K562 (cell line): ENCODE measurements at regions not wholly inside any gene's neighbourhood (a gene's known extent, or its start where the extent isn't known, plus 50 kb on each side); places are given as distances from the start of the nearest gene placed in this dataset.

Experiments
- ATAC-seq: fragments of 200-7000 bp; cut with Tn5 transposase; 3 replicates; pipeline ENCODE4 v1.9.1; 2020; ENCODE audit warnings: moderate library complexity
- BruUV-seq: library from RNA; stranded (reverse); fragments of 400-500 nt; replicated peaks from 2 replicates; lab custom pipeline; 2021; lab: Mats Ljungman, UMichigan
- CTCF ChIA-PET: fragments of 300-600 bp; formaldehyde crosslinking; extraction: SDS; loops from one replicate; lab custom pipeline; 2021; ENCODE audit warnings: low intra/inter-chr PET ratio; lab: Yijun Ruan, JAX
- POLR2A ChIA-PET: fragments of 300-600, 350-650 bp; sonication (Branson Sonifier 250); formaldehyde crosslinking; extraction: SDS; loops from one replicate; lab custom pipeline; 2021; ENCODE audit warnings: antibody characterized with exemption, inconsistent platforms; lab: Yijun Ruan, JAX
- DNase-seq, 4 experiments: peaks; one replicate each; pipeline versions ENCODE4 v3.0.0 to v3.0.0-alpha.2; 2011 to 2018; ENCODE audit warnings: low spot score in 3 of 4, mixed read lengths in 3 of 4; ENCODE audit errors: extremely low read depth in 1 of 4
- FAIRE-seq: peaks from 2 replicates; lab custom pipeline; 2011; peaks lifted over from hg19 to GRCh38; lab: Jason Lieb, UNC
- H2AFZ ChIP-seq: 2 replicates; pipeline ENCODE4 v1.6.0; 2011; ENCODE audit warnings: low read depth, low read length, control low read depth, inconsistent platforms
- H3K27ac ChIP-seq: fragments of 200-600 bp; 3 replicates; pipeline ENCODE4 v1.8.0; 2011; ENCODE audit warnings: low read depth, mild to moderate bottlenecking, control low read depth, inconsistent platforms, low read length, moderate library complexity, mixed read lengths; ENCODE audit errors: extremely low read depth
- H3K27me3 ChIP-seq, 2 experiments: fragments of 300-600 bp in 1 of 2; 2 replicates in 1 of 2; 3 replicates in 1 of 2; pipeline versions ENCODE4 v1.6.0 to v1.8.0; 2011; ENCODE audit warnings: inconsistent platforms in 2 of 2, low read length in 2 of 2, mild to moderate bottlenecking in 1 of 2, mixed read lengths in 1 of 2, moderate library complexity in 1 of 2; ENCODE audit not compliant: control insufficient read depth in 2 of 2, insufficient read depth in 2 of 2
- H3K36me3 ChIP-seq: fragments of 300-600 bp; 3 replicates; pipeline ENCODE4 v1.8.0; 2011; ENCODE audit warnings: mild to moderate bottlenecking, low read length, inconsistent platforms; ENCODE audit not compliant: control insufficient read depth, insufficient read depth
- H3K4me1 ChIP-seq, 2 experiments: fragments of 200-600 bp in 1 of 2; replicated peaks in 1 of 2; 2 replicates in 1 of 2; 3 replicates in 1 of 2; pipeline versions ENCODE4 v1.5.1 to v1.8.0; 2011; ENCODE audit warnings: inconsistent platforms in 2 of 2, low read length in 2 of 2, mild to moderate bottlenecking in 1 of 2, mixed read lengths in 1 of 2, moderate library complexity in 1 of 2; ENCODE audit not compliant: control insufficient read depth in 2 of 2, insufficient read depth in 2 of 2
- H3K4me2 ChIP-seq: 2 replicates; pipeline ENCODE4 v1.6.1; 2011; ENCODE audit warnings: low read length, control low read depth, inconsistent platforms, mixed read lengths; ENCODE audit not compliant: insufficient read depth
- H3K4me3 ChIP-seq: fragments of 200-600 bp; sonication (generic), shearing (Covaris generic); 2 replicates; pipeline ENCODE4 v1.5.1; 2016; ENCODE audit warnings: control low read depth, inconsistent platforms
- H3K79me2 ChIP-seq: fragments of 200-600 bp; 3 replicates; pipeline ENCODE4 v1.8.0; 2011; ENCODE audit warnings: low read length, inconsistent platforms; ENCODE audit not compliant: control insufficient read depth, insufficient read depth
- H3K9ac ChIP-seq, 2 experiments: 2 replicates each; pipeline versions ENCODE4 v1.6.0 to v1.6.1; 2011; ENCODE audit warnings: low read depth in 2 of 2, low read length in 2 of 2, control low read depth in 1 of 2, inconsistent platforms in 1 of 2, mild to moderate bottlenecking in 1 of 2, mixed read lengths in 1 of 2; ENCODE audit not compliant: insufficient read depth in 1 of 2
- H3K9me1 ChIP-seq: one replicate; pipeline ENCODE4 v1.6.0; 2011; ENCODE audit warnings: inconsistent platforms, mild to moderate bottlenecking, low read length, moderate library complexity; ENCODE audit not compliant: control insufficient read depth, insufficient read depth
- H3K9me3 ChIP-seq: replicated peaks from 2 replicates; pipeline ENCODE4 v1.5.1; 2011; ENCODE audit warnings: low read depth, low read length, inconsistent platforms; ENCODE audit not compliant: control insufficient read depth, insufficient read depth
- H4K20me1 ChIP-seq: replicated peaks from 2 replicates; pipeline ENCODE4 v1.6.1; 2011; ENCODE audit warnings: low read length, inconsistent platforms, mixed read lengths; ENCODE audit not compliant: control insufficient read depth, insufficient read depth
- CAMTA2 ChIP-seq: fragments of 250-450 bp; sonication (Bioruptor Pico); conservative IDR thresholded peaks from 2 replicates; pipeline ENCODE4 v1.5.1; 2022
- CHD2 ChIP-seq: IDR thresholded peaks from 2 replicates; pipeline ENCODE4 v1.6.1; 2011; ENCODE audit warnings: low read depth, low read length
- ELF2 ChIP-seq: fragments of 250-450 bp; sonication (Bioruptor Pico); IDR thresholded peaks from 2 replicates; pipeline ENCODE4 v1.5.0; 2021; ENCODE audit warnings: mild to moderate bottlenecking
- ESRRB ChIP-seq: fragments of 250-450 bp; sonication (Bioruptor Pico); IDR thresholded peaks from 2 replicates; pipeline ENCODE4 v1.5.0; 2020; ENCODE audit warnings: mild to moderate bottlenecking, moderate library complexity, borderline replicate concordance
- KHSRP ChIP-seq: fragments of 450-650 bp; IDR thresholded peaks from 2 replicates; pipeline ENCODE4 v1.6.1; 2017
- NCOA1 ChIP-seq: fragments of 450-650 bp; IDR thresholded peaks from 2 replicates; pipeline ENCODE4 v1.6.1; 2016; ENCODE audit warnings: low read depth
- NFIC ChIP-seq: fragments of 450-650 bp; IDR thresholded peaks from 2 replicates; pipeline ENCODE4 v1.6.1; 2017; ENCODE audit warnings: mild to moderate bottlenecking, inconsistent platforms
- SP2 ChIP-seq: IDR thresholded peaks from 2 replicates; pipeline ENCODE4 v1.6.1; 2011; ENCODE audit warnings: mild to moderate bottlenecking, low read depth, low read length, moderate library complexity; ENCODE audit not compliant: poor library complexity, severe bottlenecking; ENCODE audit errors: extremely low read depth
- TARDBP ChIP-seq: fragments of 450-650 bp; IDR thresholded peaks from 2 replicates; pipeline ENCODE4 v1.6.1; 2016
- TCF7 ChIP-seq: sonication (generic); IDR thresholded peaks from 2 replicates; pipeline ENCODE4 v1.6.1; 2016; ENCODE audit warnings: antibody characterized with exemption, borderline replicate concordance
- ZKSCAN8 ChIP-seq: fragments of 200-800 bp; sonication (Bioruptor generic); IDR thresholded peaks from 2 replicates; pipeline ENCODE4 v1.6.1; 2016; ENCODE audit warnings: missing genetic modification characterization, missing compliant biosample characterization
- ZNF354B ChIP-seq: fragments of 250-450 bp; sonication (Bioruptor Pico); IDR thresholded peaks from 2 replicates; pipeline ENCODE4 v1.4.0; 2020
- ZNF384 ChIP-seq: IDR thresholded peaks from 2 replicates; pipeline ENCODE4 v1.6.1; 2012; ENCODE audit warnings: low read depth, low read length, improper control_type of control experiment
- ZNF766 ChIP-seq: fragments of 200-800 bp; sonication (Bioruptor generic); conservative IDR thresholded peaks from 2 replicates; pipeline ENCODE4 v1.6.1; 2016; ENCODE audit warnings: missing genetic modification characterization, missing compliant biosample characterization
- ZNF778 ChIP-seq: fragments of 450-650 bp; formaldehyde crosslinking; IDR thresholded peaks from 2 replicates; pipeline ENCODE4 v1.4.0; 2020; ENCODE audit warnings: mild to moderate bottlenecking, moderate library complexity
- WGBS: fragments of 100-300 bp; shearing (Covaris generic); methylation state at CpG from one replicate; pipeline ENCODE4 v1.1.6; 2016; ENCODE audit warnings: low coverage, mixed read lengths; ENCODE audit not compliant: insufficient coverage; ENCODE audit errors: missing lambda C conversion rate; 5-methylcytosine and 5-hydroxymethylcytosine counted together
- in situ Hi-C: fragments of 300-500 bp; cut with MboI; formaldehyde crosslinking; loops from 4 replicates; pipeline ENCODE4 v1.15.0; 2018; ENCODE audit warnings: inconsistent platforms, mixed read lengths
- intact Hi-C: fragments of 100-400 bp; cut with micrococcal nuclease; formaldehyde crosslinking; loops from 2 replicates; pipeline ENCODE4 v1.14.2; 2022
- TF ChIP-seq, protein P1 (sequence below): fragments of 450-650 bp; formaldehyde crosslinking; IDR thresholded peaks from 2 replicates; pipeline ENCODE4 v1.4.0; 2020; ENCODE audit warnings: mild to moderate bottlenecking, moderate library complexity

DNA sequence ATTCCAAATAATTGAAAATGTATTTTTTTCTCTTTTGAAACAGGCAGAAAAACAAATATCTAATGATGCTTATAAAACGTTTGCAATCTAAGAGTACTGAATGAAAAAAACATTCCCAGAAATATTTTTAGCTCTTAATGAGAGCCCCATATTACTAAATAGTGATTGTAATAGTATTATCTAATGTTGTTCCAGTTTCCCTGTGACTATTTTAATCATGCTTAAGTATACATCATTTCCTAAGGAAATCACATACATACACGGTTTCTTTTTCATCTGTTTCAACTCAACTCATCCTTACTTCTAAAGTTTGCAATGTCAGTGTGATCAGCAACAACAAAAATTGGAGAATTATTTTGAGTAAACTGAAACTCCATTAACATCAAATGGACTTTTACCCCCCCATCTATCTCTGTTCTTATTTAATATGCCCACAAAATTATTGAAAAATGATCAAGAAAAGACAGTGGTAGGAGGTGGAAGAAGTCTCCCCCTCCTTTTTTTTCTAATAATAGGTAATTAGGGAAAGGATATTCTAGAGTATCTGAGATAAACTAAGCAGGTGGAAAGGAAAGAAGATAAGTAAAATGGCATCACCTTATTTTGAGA, 530.1 kb upstream of the ATP2B1 start:
- H3K9me1 ChIP-seq, result no peaks in the 10 kb centered on the region
- no peaks in the 10 kb centered on the region for H3K79me2 ChIP-seq
- 0% methylated on average over 2 of the region's 2 CpGs for WGBS
- FAIRE-seq, result no peak
- no peaks in the 10 kb centered on the region for H3K9me3 ChIP-seq
- no peaks in the 10 kb centered on the region for H3K4me1 ChIP-seq
- H3K27me3 ChIP-seq, result no peaks in the 10 kb centered on the region
- H3K4me2 ChIP-seq, result no peak overlapping the region
- no peak overlapping the region for H3K9ac ChIP-seq
- intact Hi-C loops, result no loop called here
- no peaks in the 10 kb centered on the region for H4K20me1 ChIP-seq
- TF ChIP-seq ZNF766, result no peak
- no peak for TF ChIP-seq NFIC
- TF ChIP-seq TCF7, result no peak
- no peak for TF ChIP-seq NCOA1
- no peak for TF ChIP-seq ZNF354B (CRISPR knock-in tag)
- TF ChIP-seq CAMTA2, result no peak
- no peak for TF ChIP-seq CHD2
- TF ChIP-seq, protein P1, sequence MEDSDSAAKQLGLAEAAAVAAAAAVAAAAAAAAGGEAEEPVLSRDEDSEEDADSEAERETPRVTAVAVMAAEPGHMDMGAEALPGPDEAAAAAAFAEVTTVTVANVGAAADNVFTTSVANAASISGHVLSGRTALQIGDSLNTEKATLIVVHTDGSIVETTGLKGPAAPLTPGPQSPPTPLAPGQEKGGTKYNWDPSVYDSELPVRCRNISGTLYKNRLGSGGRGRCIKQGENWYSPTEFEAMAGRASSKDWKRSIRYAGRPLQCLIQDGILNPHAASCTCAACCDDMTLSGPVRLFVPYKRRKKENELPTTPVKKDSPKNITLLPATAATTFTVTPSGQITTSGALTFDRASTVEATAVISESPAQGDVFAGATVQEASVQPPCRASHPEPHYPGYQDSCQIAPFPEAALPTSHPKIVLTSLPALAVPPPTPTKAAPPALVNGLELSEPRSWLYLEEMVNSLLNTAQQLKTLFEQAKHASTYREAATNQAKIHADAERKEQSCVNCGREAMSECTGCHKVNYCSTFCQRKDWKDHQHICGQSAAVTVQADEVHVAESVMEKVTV (CRISPR knock-in tag), result no peak
- no peak for TF ChIP-seq ZNF778 (CRISPR knock-in tag)
- no peak for TF ChIP-seq TARDBP
- TF ChIP-seq ZKSCAN8 (CRISPR knock-in tag), result no peak
- no peak for TF ChIP-seq SP2
- TF ChIP-seq ESRRB (CRISPR knock-in tag), result no peak
- TF ChIP-seq ZNF384, result no peak
- no peak for TF ChIP-seq KHSRP
- no peak for TF ChIP-seq ELF2 (CRISPR knock-in tag)
- H3K27ac ChIP-seq, result no peak overlapping the region
- no peak overlapping the region for H2AFZ ChIP-seq
- no peak for DNase-seq
- no peaks in the 10 kb centered on the region for H3K36me3 ChIP-seq
- ATAC-seq, result no peak
- BruUV-seq, result no TSS peak
- no peak overlapping the region for H3K4me3 ChIP-seq
- in situ Hi-C loops, result no loop called here
- CTCF ChIA-PET, result no interaction called here
- POLR2A ChIA-PET, result no interaction called here
